ENCODE measurements at regions not wholly inside any gene's neighbourhood (a gene's known extent, or its start where the extent isn't known, plus 50 kb on each side); places are given as distances from the start of the nearest gene placed in this dataset.

DNA sequence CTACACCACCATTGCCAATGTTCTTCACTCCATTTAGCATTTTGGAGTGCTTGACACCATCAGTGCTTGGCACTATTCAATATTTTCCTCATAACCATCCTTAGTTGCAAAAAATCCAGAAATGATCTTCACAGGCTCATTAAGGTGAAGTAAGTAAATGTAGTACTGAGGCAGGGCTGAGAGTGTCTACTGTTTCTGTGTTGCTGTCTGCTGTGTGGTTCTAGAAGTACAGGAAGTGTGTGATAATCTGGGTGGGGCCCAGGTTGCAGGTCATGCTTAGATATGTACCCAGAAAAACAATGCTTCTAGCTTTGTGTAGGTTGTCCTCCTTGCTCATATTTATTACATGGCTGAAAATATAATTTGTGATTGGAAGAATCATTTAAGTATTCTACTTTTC, 411.8 kb upstream of the CCDC179 start:
- Histone ChIP-seq H3K9me3 (ENCODE audit: insufficient read depth, low read depth, low read length) (no peaks in the 10 kb centered on the region), H3K4me1 (ENCODE audit: insufficient read depth, low read length) (no peaks in the 10 kb centered on the region), H3K36me3 (ENCODE audit: insufficient read depth, low read depth, low read length) (no peaks in the 10 kb centered on the region), H3K27me3 (ENCODE audit: insufficient read depth, low read length) (no peaks in the 10 kb centered on the region), H3K4me3 (ENCODE audit: low read length) (no peak overlapping the region), H3K27ac (ENCODE audit: low read length) (no peak overlapping the region), H3K9ac (ENCODE audit: low read depth, low read length) (no peak overlapping the region)

DNA sequence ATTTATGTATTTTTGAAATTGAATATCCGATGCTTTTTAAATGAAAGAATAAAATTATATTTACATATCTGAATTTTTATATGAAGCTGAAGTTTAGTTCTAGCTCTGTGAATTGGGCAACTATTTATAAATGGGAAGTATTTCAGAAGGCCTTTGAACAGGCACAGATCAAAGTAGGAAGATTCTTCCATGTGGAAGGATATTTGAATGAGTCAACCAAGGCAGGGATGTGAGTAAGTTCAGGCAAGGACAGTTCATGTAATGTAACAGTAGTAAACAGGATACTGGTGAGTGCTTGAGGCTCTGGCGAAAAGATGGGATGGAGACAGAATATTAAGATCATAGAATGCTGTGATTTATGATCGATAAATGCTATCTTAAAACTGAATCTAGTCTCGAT, 417.8 kb upstream of the CCDC179 start:
- no peaks in the 10 kb centered on the region for H3K36me3 ChIP-seq (ENCODE audit: insufficient read depth, low read depth, low read length)
- no peaks in the 10 kb centered on the region for H3K9me3 ChIP-seq (ENCODE audit: insufficient read depth, low read depth, low read length)
- no peak overlapping the region for H3K4me3 ChIP-seq (ENCODE audit: low read length)
- H3K4me1 ChIP-seq (ENCODE audit: insufficient read depth, low read length) = no peaks in the 10 kb centered on the region
- no peaks in the 10 kb centered on the region for H3K27me3 ChIP-seq (ENCODE audit: insufficient read depth, low read length)
- no peak overlapping the region for H3K9ac ChIP-seq (ENCODE audit: low read depth, low read length)
- no peak overlapping the region for H3K27ac ChIP-seq (ENCODE audit: low read length)

GRCh38 chr11:23280088-23280487, 419.8 kb upstream of the CCDC179 start:
- H3K27ac ChIP-seq (ENCODE audit: low read length) = no peak overlapping the region
- H3K4me3 ChIP-seq (ENCODE audit: low read length) = no peak overlapping the region
- H3K36me3 ChIP-seq (ENCODE audit: insufficient read depth, low read depth, low read length) = no peaks in the 10 kb centered on the region
- H3K9me3 ChIP-seq (ENCODE audit: insufficient read depth, low read depth, low read length) = no peaks in the 10 kb centered on the region
- no peaks in the 10 kb centered on the region for H3K4me1 ChIP-seq (ENCODE audit: insufficient read depth, low read length)
- H3K27me3 ChIP-seq (ENCODE audit: insufficient read depth, low read length) = no peaks in the 10 kb centered on the region
- no peak overlapping the region for H3K9ac ChIP-seq (ENCODE audit: low read depth, low read length)

DNA sequence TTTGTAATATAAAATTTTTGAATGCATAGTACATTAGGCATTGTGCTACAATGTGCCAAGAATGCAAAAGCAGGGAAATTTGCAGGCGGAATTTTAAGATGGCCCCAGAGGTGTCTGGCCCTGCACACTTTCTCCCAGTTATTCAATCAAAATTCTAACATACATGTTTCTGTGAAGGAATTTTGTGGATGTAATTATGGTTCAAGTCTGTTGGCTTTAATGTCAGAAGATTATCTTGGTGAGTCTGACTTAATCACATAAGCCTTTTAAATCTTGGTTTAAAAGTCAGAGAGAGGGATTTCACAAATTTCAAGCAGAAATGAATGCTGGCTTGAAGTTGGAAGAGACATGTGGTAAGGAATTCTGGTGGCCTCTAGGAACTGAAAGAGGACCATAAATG, 423.4 kb upstream of the CCDC179 start:
- Histone ChIP-seq H3K9me3 (ENCODE audit: insufficient read depth, low read depth, low read length) (no peaks in the 10 kb centered on the region), H3K9ac (ENCODE audit: low read depth, low read length) (no peak overlapping the region), H3K27ac (ENCODE audit: low read length) (no peak overlapping the region), H3K4me3 (ENCODE audit: low read length) (no peak overlapping the region), H3K36me3 (ENCODE audit: insufficient read depth, low read depth, low read length) (no peaks in the 10 kb centered on the region), H3K4me1 (ENCODE audit: insufficient read depth, low read length) (no peaks in the 10 kb centered on the region), H3K27me3 (ENCODE audit: insufficient read depth, low read length) (no peaks in the 10 kb centered on the region)

DNA sequence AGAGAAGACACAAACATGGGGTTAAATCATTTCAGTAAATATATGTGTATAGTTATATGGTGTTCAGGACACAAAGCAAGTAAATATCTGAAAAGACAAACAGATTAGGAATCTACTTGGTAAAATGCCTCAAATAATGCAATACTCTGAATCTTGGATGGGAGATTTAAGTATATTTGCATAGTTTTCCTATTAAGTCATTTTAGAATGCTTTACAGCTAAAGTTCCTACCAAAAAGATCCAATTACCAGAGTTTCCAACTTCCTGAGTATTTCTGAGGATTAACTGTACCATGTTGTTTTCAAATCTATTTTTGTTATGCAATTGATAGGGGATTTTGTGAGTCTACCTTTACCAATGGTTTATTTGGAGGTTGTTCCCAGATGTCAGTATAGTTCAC, 424.4 kb upstream of the CCDC179 start:
- H3K9me3 ChIP-seq (ENCODE audit: insufficient read depth, low read depth, low read length) = no peaks in the 10 kb centered on the region
- no peaks in the 10 kb centered on the region for H3K4me1 ChIP-seq (ENCODE audit: insufficient read depth, low read length)
- no peaks in the 10 kb centered on the region for H3K27me3 ChIP-seq (ENCODE audit: insufficient read depth, low read length)
- no peak overlapping the region for H3K27ac ChIP-seq (ENCODE audit: low read length)
- H3K36me3 ChIP-seq (ENCODE audit: insufficient read depth, low read depth, low read length) = no peaks in the 10 kb centered on the region
- no peak overlapping the region for H3K9ac ChIP-seq (ENCODE audit: low read depth, low read length)
- H3K4me3 ChIP-seq (ENCODE audit: low read length) = no peak overlapping the region

- H3K27ac ChIP-seq (ENCODE audit: low read length) = no peak overlapping the region
- H3K4me1 ChIP-seq (ENCODE audit: insufficient read depth, low read length) = no peaks in the 10 kb centered on the region
- H3K9me3 ChIP-seq (ENCODE audit: insufficient read depth, low read depth, low read length) = no peaks in the 10 kb centered on the region
- H3K4me3 ChIP-seq (ENCODE audit: low read length) = no peak overlapping the region
- no peaks in the 10 kb centered on the region for H3K36me3 ChIP-seq (ENCODE audit: insufficient read depth, low read depth, low read length)
- no peak overlapping the region for H3K9ac ChIP-seq (ENCODE audit: low read depth, low read length)
- no peaks in the 10 kb centered on the region for H3K27me3 ChIP-seq (ENCODE audit: insufficient read depth, low read length)
Measured at GRCh38 chr11:23288003-23288783, 427.9 kb upstream of the CCDC179 start.

- Histone ChIP-seq H3K9ac (ENCODE audit: low read depth, low read length) (no peak overlapping the region), H3K27ac (ENCODE audit: low read length) (no peak overlapping the region), H3K27me3 (ENCODE audit: insufficient read depth, low read length) (no peaks in the 10 kb centered on the region), H3K9me3 (ENCODE audit: insufficient read depth, low read depth, low read length) (no peaks in the 10 kb centered on the region), H3K4me1 (ENCODE audit: insufficient read depth, low read length) (no peaks in the 10 kb centered on the region), H3K4me3 (ENCODE audit: low read length) (no peak overlapping the region), H3K36me3 (ENCODE audit: insufficient read depth, low read depth, low read length) (no peaks in the 10 kb centered on the region)
Measured at GRCh38 chr11:23295241-23295640, 435.0 kb upstream of the CCDC179 start.

DNA sequence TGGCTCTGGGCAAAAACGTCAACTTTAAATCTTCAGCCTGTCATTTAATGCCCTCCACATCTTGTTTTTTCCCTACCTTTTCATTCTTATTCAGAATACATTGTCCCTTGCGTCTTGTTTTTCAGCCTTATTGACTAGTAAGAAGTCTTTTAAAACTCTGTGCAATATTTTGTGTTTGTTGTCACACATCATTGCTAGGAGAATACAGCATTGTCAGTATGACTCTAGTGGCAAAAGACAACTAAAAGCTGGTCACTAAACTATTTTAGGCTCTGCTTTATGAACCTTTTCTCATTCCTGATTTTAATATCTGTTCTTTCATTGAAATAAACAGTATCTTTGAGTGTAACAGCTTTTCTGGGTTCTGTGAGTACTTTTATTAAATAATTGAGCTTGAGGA, 447.8 kb upstream of the CCDC179 start:
- Histone ChIP-seq H3K9me3 (ENCODE audit: insufficient read depth, low read depth, low read length) (no peaks in the 10 kb centered on the region), H3K4me1 (ENCODE audit: insufficient read depth, low read length) (no peaks in the 10 kb centered on the region), H3K9ac (ENCODE audit: low read depth, low read length) (no peak overlapping the region), H3K36me3 (ENCODE audit: insufficient read depth, low read depth, low read length) (no peaks in the 10 kb centered on the region), H3K27me3 (ENCODE audit: insufficient read depth, low read length) (no peaks in the 10 kb centered on the region), H3K27ac (ENCODE audit: low read length) (no peak overlapping the region), H3K4me3 (ENCODE audit: low read length) (no peak overlapping the region)

- Histone ChIP-seq H3K4me1 (ENCODE audit: insufficient read depth, low read length) (no peaks in the 10 kb centered on the region), H3K36me3 (ENCODE audit: insufficient read depth, low read depth, low read length) (no peaks in the 10 kb centered on the region), H3K27ac (ENCODE audit: low read length) (no peak overlapping the region), H3K9me3 (ENCODE audit: insufficient read depth, low read depth, low read length) (no peaks in the 10 kb centered on the region), H3K4me3 (ENCODE audit: low read length) (no peak overlapping the region), H3K27me3 (ENCODE audit: insufficient read depth, low read length) (no peaks in the 10 kb centered on the region), H3K9ac (ENCODE audit: low read depth, low read length) (no peak overlapping the region)
Measured at GRCh38 chr11:23310276-23310675, 450.0 kb upstream of the CCDC179 start.

GRCh38 chr11:23311986-23312940, 452.0 kb upstream of the CCDC179 start:
- Histone ChIP-seq H3K4me1 (ENCODE audit: insufficient read depth, low read length) (no peaks in the 10 kb centered on the region), H3K4me3 (ENCODE audit: low read length) (no peak overlapping the region), H3K9ac (ENCODE audit: low read depth, low read length) (no peak overlapping the region), H3K9me3 (ENCODE audit: insufficient read depth, low read depth, low read length) (no peaks in the 10 kb centered on the region), H3K27me3 (ENCODE audit: insufficient read depth, low read length) (no peaks in the 10 kb centered on the region), H3K36me3 (ENCODE audit: insufficient read depth, low read depth, low read length) (no peaks in the 10 kb centered on the region), H3K27ac (ENCODE audit: low read length) (no peak overlapping the region)

- H3K27ac ChIP-seq (ENCODE audit: low read length) = no peak overlapping the region
- H3K36me3 ChIP-seq (ENCODE audit: insufficient read depth, low read depth, low read length) = no peaks in the 10 kb centered on the region
- H3K9me3 ChIP-seq (ENCODE audit: insufficient read depth, low read depth, low read length) = no peaks in the 10 kb centered on the region
- H3K9ac ChIP-seq (ENCODE audit: low read depth, low read length) = no peak overlapping the region
- no peaks in the 10 kb centered on the region for H3K27me3 ChIP-seq (ENCODE audit: insufficient read depth, low read length)
- no peaks in the 10 kb centered on the region for H3K4me1 ChIP-seq (ENCODE audit: insufficient read depth, low read length)
- no peak overlapping the region for H3K4me3 ChIP-seq (ENCODE audit: low read length)
Measured at GRCh38 chr11:23313001-23313400, 452.7 kb upstream of the CCDC179 start.

DNA sequence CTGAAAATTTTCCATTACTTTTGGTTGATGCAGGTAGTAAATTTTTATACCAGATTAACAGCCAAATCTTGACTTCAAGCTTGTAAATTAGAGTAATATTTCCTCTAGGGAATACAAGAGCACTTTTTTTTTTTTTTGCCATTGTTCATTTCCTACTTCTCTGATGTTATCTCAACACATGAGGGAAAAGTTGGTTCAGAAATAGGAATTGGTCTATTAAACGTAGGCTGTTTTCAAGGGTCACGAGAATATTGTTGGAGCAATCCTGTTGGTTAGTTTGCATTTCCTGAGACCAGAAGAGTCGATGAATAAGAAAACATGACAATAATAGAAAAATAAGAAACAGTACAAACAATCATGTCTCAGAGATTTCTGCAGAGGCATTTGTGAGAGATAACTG, 453.9 kb upstream of the CCDC179 start:
- no peaks in the 10 kb centered on the region for H3K36me3 ChIP-seq (ENCODE audit: insufficient read depth, low read depth, low read length)
- H3K4me1 ChIP-seq (ENCODE audit: insufficient read depth, low read length) = no peaks in the 10 kb centered on the region
- H3K4me3 ChIP-seq (ENCODE audit: low read length) = no peak overlapping the region
- no peak overlapping the region for H3K27ac ChIP-seq (ENCODE audit: low read length)
- no peaks in the 10 kb centered on the region for H3K27me3 ChIP-seq (ENCODE audit: insufficient read depth, low read length)
- no peak overlapping the region for H3K9ac ChIP-seq (ENCODE audit: low read depth, low read length)
- H3K9me3 ChIP-seq (ENCODE audit: insufficient read depth, low read depth, low read length) = no peaks in the 10 kb centered on the region
